WTC11 (cell line): ENCODE measurements at regions not wholly inside any gene's neighbourhood (a gene's known extent, or its start where the extent isn't known, plus 50 kb on each side); places are given as distances from the start of the nearest gene placed in this dataset.

Experiments used
- CTCF ChIP-seq: fragments of 200-600 bp; IDR thresholded peaks from 2 replicates; pipeline ENCODE4 v1.8.0; 2022; ENCODE audit warnings: antibody characterized with exemption
- ETV6 ChIP-seq: sonication (generic); formaldehyde crosslinking; IDR thresholded peaks from 2 replicates; pipeline ENCODE4 v1.8.1; 2022; ENCODE audit warnings: mild to moderate bottlenecking, missing genetic modification reagents
- NR2C2 ChIP-seq: sonication (generic); formaldehyde crosslinking; IDR thresholded peaks from 2 replicates; pipeline ENCODE4 v1.8.0; 2022; ENCODE audit warnings: mild to moderate bottlenecking, missing genetic modification reagents
- ZNF138 ChIP-seq: sonication (generic); formaldehyde crosslinking; conservative IDR thresholded peaks from 2 replicates; pipeline ENCODE4 v1.8.1; 2022; ENCODE audit warnings: mild to moderate bottlenecking, moderate library complexity, missing genetic modification reagents
- TF ChIP-seq, protein P1 (sequence below): sonication (generic); formaldehyde crosslinking; IDR thresholded peaks from 2 replicates; pipeline ENCODE4 v1.8.1; 2023; ENCODE audit warnings: mild to moderate bottlenecking, moderate library complexity, missing genetic modification reagents

GRCh38 chr14:87148655-87149054 is 844.3 kb downstream of the GALC start:
- TF ChIP-seq ETV6 (CRISPR knock-in tag) (no peak), CTCF (no peak), NR2C2 (CRISPR knock-in tag) (no peak), ZNF138 (CRISPR knock-in tag) (no peak)
- TF ChIP-seq, protein P1, sequence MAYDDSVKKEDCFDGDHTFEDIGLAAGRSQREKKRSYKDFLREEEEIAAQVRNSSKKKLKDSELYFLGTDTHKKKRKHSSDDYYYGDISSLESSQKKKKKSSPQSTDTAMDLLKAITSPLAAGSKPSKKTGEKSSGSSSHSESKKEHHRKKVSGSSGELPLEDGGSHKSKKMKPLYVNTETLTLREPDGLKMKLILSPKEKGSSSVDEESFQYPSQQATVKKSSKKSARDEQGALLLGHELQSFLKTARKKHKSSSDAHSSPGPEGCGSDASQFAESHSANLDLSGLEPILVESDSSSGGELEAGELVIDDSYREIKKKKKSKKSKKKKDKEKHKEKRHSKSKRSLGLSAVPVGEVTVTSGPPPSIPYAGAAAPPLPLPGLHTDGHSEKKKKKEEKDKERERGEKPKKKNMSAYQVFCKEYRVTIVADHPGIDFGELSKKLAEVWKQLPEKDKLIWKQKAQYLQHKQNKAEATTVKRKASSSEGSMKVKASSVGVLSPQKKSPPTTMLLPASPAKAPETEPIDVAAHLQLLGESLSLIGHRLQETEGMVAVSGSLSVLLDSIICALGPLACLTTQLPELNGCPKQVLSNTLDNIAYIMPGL (CRISPR knock-in tag): no peak
